H9 (cell line): ENCODE measurements at regions not wholly inside any gene's neighbourhood (a gene's known extent, or its start where the extent isn't known, plus 50 kb on each side); places are given as distances from the start of the nearest gene placed in this dataset.

ENCODE experiments used
- DNase-seq: peaks from one replicate; pipeline ENCODE4 v3.0.0-alpha.2; 2017
- H2AFZ ChIP-seq: one replicate; pipeline ENCODE4 v1.6.1; 2013; ENCODE audit warnings: mild to moderate bottlenecking, low read length, control low read depth, moderate library complexity
- H2AK5ac ChIP-seq: 2 replicates; pipeline ENCODE4 v1.6.1; 2013; ENCODE audit warnings: low read length, control low read depth, mixed read lengths; ENCODE audit not compliant: insufficient read length
- H2BK120ac ChIP-seq: one replicate; pipeline ENCODE4 v1.6.1; 2013; ENCODE audit warnings: low read depth, mild to moderate bottlenecking, low read length, control low read depth, inconsistent platforms; ENCODE audit not compliant: poor library complexity, severe bottlenecking
- H2BK12ac ChIP-seq: 2 replicates; pipeline ENCODE4 v1.6.1; 2013; ENCODE audit warnings: low read length, control low read depth, mixed read lengths, low read depth; ENCODE audit not compliant: insufficient read length
- H2BK15ac ChIP-seq: 2 replicates; pipeline ENCODE4 v1.6.1; 2013; ENCODE audit warnings: low read depth, low read length, control low read depth
- H2BK20ac ChIP-seq: one replicate; pipeline ENCODE4 v1.6.1; 2013; ENCODE audit warnings: low read depth, mild to moderate bottlenecking, low read length, control low read depth, inconsistent platforms; ENCODE audit not compliant: poor library complexity, severe bottlenecking
- H2BK5ac ChIP-seq: 2 replicates; pipeline ENCODE4 v1.6.1; 2013; ENCODE audit warnings: low read length, control low read depth, mixed read lengths; ENCODE audit not compliant: insufficient read length
- H3K14ac ChIP-seq: 2 replicates; pipeline ENCODE4 v1.6.1; 2013; ENCODE audit warnings: low read length, control low read depth; ENCODE audit not compliant: insufficient read depth
- H3K18ac ChIP-seq: 2 replicates; pipeline ENCODE4 v1.6.1; 2013; ENCODE audit warnings: low read depth, mild to moderate bottlenecking, mixed read lengths, low read length, control low read depth; ENCODE audit not compliant: insufficient read length
- H3K23ac ChIP-seq: 2 replicates; pipeline ENCODE4 v1.6.1; 2013; ENCODE audit warnings: low read length, control low read depth, mixed read lengths, low read depth; ENCODE audit not compliant: insufficient read length
- H3K23me2 ChIP-seq: 2 replicates; pipeline ENCODE4 v1.6.1; 2013; ENCODE audit warnings: low read depth, mild to moderate bottlenecking, mixed read lengths, low read length, control low read depth; ENCODE audit not compliant: insufficient read length, poor library complexity, severe bottlenecking
- H3K27ac ChIP-seq: 2 replicates; pipeline ENCODE4 v1.5.1; 2013; ENCODE audit warnings: low read length, control low read depth, mixed read lengths, low read depth; ENCODE audit not compliant: insufficient read length
- H3K27me3 ChIP-seq: 2 replicates; pipeline ENCODE4 v1.6.1; 2013; ENCODE audit warnings: low read length, control low read depth, inconsistent platforms; ENCODE audit not compliant: insufficient read depth
- H3K4ac ChIP-seq: 2 replicates; pipeline ENCODE4 v1.6.1; 2013; ENCODE audit warnings: low read depth, mild to moderate bottlenecking, control low read depth, inconsistent platforms, low read length, moderate library complexity
- H3K4me1 ChIP-seq: 2 replicates; pipeline ENCODE4 v1.6.1; 2013; ENCODE audit warnings: low read length, control low read depth, inconsistent platforms; ENCODE audit not compliant: insufficient read depth
- H3K4me2 ChIP-seq: 2 replicates; pipeline ENCODE4 v1.6.1; 2013; ENCODE audit warnings: low read length, control low read depth, mixed read lengths; ENCODE audit not compliant: insufficient read length, insufficient read depth
- H3K56ac ChIP-seq: 2 replicates; pipeline ENCODE4 v1.6.1; 2013; ENCODE audit warnings: low read depth, mild to moderate bottlenecking, mixed read lengths, low read length, control low read depth; ENCODE audit not compliant: insufficient read length
- H3K79me1 ChIP-seq: 2 replicates; pipeline ENCODE4 v1.6.1; 2013; ENCODE audit warnings: low read depth, mild to moderate bottlenecking, moderate library complexity, low read length, control low read depth, inconsistent platforms; ENCODE audit not compliant: insufficient read depth, poor library complexity, severe bottlenecking
- H3K79me2 ChIP-seq: 2 replicates; pipeline ENCODE4 v1.6.1; 2013; ENCODE audit warnings: low read length, control low read depth, inconsistent platforms; ENCODE audit not compliant: insufficient read depth
- H3K9ac ChIP-seq: 2 replicates; pipeline ENCODE4 v1.6.1; 2013; ENCODE audit warnings: low read length, control low read depth, mixed read lengths; ENCODE audit not compliant: insufficient read length; ENCODE audit errors: extremely low read depth
- H3K9me3 ChIP-seq: one replicate; pipeline ENCODE4 v1.6.1; 2013; ENCODE audit warnings: low read depth, low read length, inconsistent platforms; ENCODE audit not compliant: control insufficient read depth
- H3T11ph ChIP-seq: one replicate; pipeline ENCODE4 v1.6.1; 2013; ENCODE audit warnings: mild to moderate bottlenecking, low read length, control low read depth, inconsistent platforms
- H4K20me1 ChIP-seq: one replicate; pipeline ENCODE4 v1.6.1; 2013; ENCODE audit not compliant: control insufficient read depth, insufficient read length, insufficient read depth
- H4K5ac ChIP-seq: 2 replicates; pipeline ENCODE4 v1.6.1; 2013; ENCODE audit warnings: low read depth, mild to moderate bottlenecking, mixed read lengths, low read length, control low read depth; ENCODE audit not compliant: insufficient read length
- H4K8ac ChIP-seq: replicated peaks from 2 replicates; pipeline ENCODE4 v1.6.1; 2013; ENCODE audit warnings: low read length, control low read depth, mixed read lengths, low read depth; ENCODE audit not compliant: insufficient read length
- H4K91ac ChIP-seq: 2 replicates; pipeline ENCODE4 v1.6.1; 2013; ENCODE audit warnings: low read depth, mild to moderate bottlenecking, moderate library complexity, mixed read lengths, low read length, control low read depth; ENCODE audit not compliant: insufficient read length
- H3K27ac Mint-ChIP-seq, 3 experiments: 2 replicates in 2 of 3; 3 replicates in 1 of 3; pipeline ENCODE4 v1.8.0; 2020 to 2021; ENCODE audit warnings: mixed read lengths in 3 of 3, mild to moderate bottlenecking in 1 of 3, moderate library complexity in 1 of 3
- H3K27me3 Mint-ChIP-seq: 2 replicates; pipeline ENCODE4 v1.8.0; 2021; ENCODE audit warnings: low read depth, mild to moderate bottlenecking, moderate library complexity, mixed read lengths
- H3K36me3 Mint-ChIP-seq, 3 experiments: 2 replicates in 2 of 3; 3 replicates in 1 of 3; pipeline ENCODE4 v1.8.0; 2020 to 2021; ENCODE audit warnings: low read depth in 3 of 3, mixed read lengths in 3 of 3; ENCODE audit not compliant: insufficient read depth in 1 of 3
- H3K4me1 Mint-ChIP-seq, 2 experiments: 2 replicates each; pipeline ENCODE4 v1.8.0; 2020; ENCODE audit warnings: mixed read lengths in 2 of 2
- H3K4me3 Mint-ChIP-seq, 2 experiments: 2 replicates in 1 of 2; 3 replicates in 1 of 2; pipeline ENCODE4 v1.8.0; 2020 to 2021; ENCODE audit warnings: mild to moderate bottlenecking in 2 of 2, mixed read lengths in 2 of 2, moderate library complexity in 1 of 2
- H3K9me3 Mint-ChIP-seq, 2 experiments: 2 replicates in 1 of 2; 3 replicates in 1 of 2; pipeline ENCODE4 v1.8.0; 2020; ENCODE audit warnings: mild to moderate bottlenecking in 2 of 2, mixed read lengths in 2 of 2, moderate library complexity in 1 of 2
- WGBS: extraction: QIAGEN DNeasy Blood & Tissue Kit; methylation state at CpG from one replicate; pipeline ENCODE4 v1.1.7; 2013; ENCODE audit warnings: missing lambda C conversion rate, low lambda C conversion rate, mixed read lengths; ENCODE audit not compliant: insufficient read length; ENCODE audit errors: extremely low coverage; 5-methylcytosine and 5-hydroxymethylcytosine counted together
- TF ChIP-seq, protein P1 (sequence below): fragments of 200-600 bp; sonication (generic); conservative IDR thresholded peaks from 3 replicates; pipeline ENCODE4 v1.8.0; 2021; ENCODE audit warnings: antibody characterized with exemption, mild to moderate bottlenecking

GRCh38 chr12:74641262-74641661, 103.6 kb downstream of the ATXN7L3B start:
- no peaks in the 10 kb centered on the region for H4K20me1 ChIP-seq
- no CpG with 5 or more reads among the region's 2 CpGs for WGBS
- no peak overlapping the region for H3K27ac ChIP-seq
- H3K4me3 Mint-ChIP-seq = no peak overlapping the region
- H2AK5ac ChIP-seq = no peak overlapping the region
- peaks cover 0 to 2% of the 10 kb centered on the region in 2 experiments; a peak in 1 of 4 replicates for H3K4me1 Mint-ChIP-seq
- H2AFZ ChIP-seq = no peak overlapping the region
- no peak overlapping the region for H3K4ac ChIP-seq
- no peaks in the 10 kb centered on the region for H3K79me1 ChIP-seq
- TF ChIP-seq, protein P1, sequence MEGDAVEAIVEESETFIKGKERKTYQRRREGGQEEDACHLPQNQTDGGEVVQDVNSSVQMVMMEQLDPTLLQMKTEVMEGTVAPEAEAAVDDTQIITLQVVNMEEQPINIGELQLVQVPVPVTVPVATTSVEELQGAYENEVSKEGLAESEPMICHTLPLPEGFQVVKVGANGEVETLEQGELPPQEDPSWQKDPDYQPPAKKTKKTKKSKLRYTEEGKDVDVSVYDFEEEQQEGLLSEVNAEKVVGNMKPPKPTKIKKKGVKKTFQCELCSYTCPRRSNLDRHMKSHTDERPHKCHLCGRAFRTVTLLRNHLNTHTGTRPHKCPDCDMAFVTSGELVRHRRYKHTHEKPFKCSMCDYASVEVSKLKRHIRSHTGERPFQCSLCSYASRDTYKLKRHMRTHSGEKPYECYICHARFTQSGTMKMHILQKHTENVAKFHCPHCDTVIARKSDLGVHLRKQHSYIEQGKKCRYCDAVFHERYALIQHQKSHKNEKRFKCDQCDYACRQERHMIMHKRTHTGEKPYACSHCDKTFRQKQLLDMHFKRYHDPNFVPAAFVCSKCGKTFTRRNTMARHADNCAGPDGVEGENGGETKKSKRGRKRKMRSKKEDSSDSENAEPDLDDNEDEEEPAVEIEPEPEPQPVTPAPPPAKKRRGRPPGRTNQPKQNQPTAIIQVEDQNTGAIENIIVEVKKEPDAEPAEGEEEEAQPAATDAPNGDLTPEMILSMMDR = no peak
- no peaks in the 10 kb centered on the region for H3K79me2 ChIP-seq
- H3K14ac ChIP-seq = no peak overlapping the region
- H3K23ac ChIP-seq = no peak overlapping the region
- no peak overlapping the region for H3T11ph ChIP-seq
- no peak overlapping the region for H3K4me2 ChIP-seq
- no peaks in the 10 kb centered on the region for H3K9me3 Mint-ChIP-seq
- no peak overlapping the region for H2BK120ac ChIP-seq
- no peak overlapping the region for H3K56ac ChIP-seq
- H2BK12ac ChIP-seq = no peak overlapping the region
- H4K5ac ChIP-seq = no peak overlapping the region
- no peak overlapping the region for H3K18ac ChIP-seq
- no peaks in the 10 kb centered on the region for H3K23me2 ChIP-seq
- H3K27me3 Mint-ChIP-seq = no peaks in the 10 kb centered on the region
- DNase-seq = no peak
- no peak overlapping the region for H2BK20ac ChIP-seq
- peak overlapping the region in 1 of 3 experiments; percentile 91; a peak in 1 of 7 replicates for H3K27ac Mint-ChIP-seq
- no peak overlapping the region for H2BK15ac ChIP-seq
- no peak overlapping the region for H2BK5ac ChIP-seq
- H3K4me1 ChIP-seq = no peaks in the 10 kb centered on the region
- no peaks in the 10 kb centered on the region for H3K9me3 ChIP-seq
- H3K27me3 ChIP-seq = no peaks in the 10 kb centered on the region
- no peak overlapping the region for H4K8ac ChIP-seq
- H3K36me3 Mint-ChIP-seq = no peaks in the 10 kb centered on the region
- no peak overlapping the region for H4K91ac ChIP-seq
- H3K9ac ChIP-seq = no peak overlapping the region
